GM12865 (cell line): ENCODE measurements at regions not wholly inside any gene's neighbourhood (a gene's known extent, or its start where the extent isn't known, plus 50 kb on each side); places are given as distances from the start of the nearest gene placed in this dataset.

Experiments used
- DNase-seq: peaks from one replicate; pipeline ENCODE4 v3.0.0; 2010; ENCODE audit warnings: low read depth
- H3K4me3 ChIP-seq: 2 replicates; pipeline ENCODE4 v1.5.1; 2011; ENCODE audit warnings: mild to moderate bottlenecking, low read depth, low read length, control low read depth
- CTCF ChIP-seq: IDR thresholded peaks from 2 replicates; pipeline ENCODE4 v1.5.1; 2011; ENCODE audit warnings: low read length, control low read depth, low read depth, inconsistent platforms; ENCODE audit not compliant: insufficient read depth; ENCODE audit errors: missing control alignments

- TF ChIP-seq CTCF, result no peak
- DNase-seq, result no peak
- no peak overlapping the region for H3K4me3 ChIP-seq
Measured at GRCh38 chr20:22412977-22413868, 171.1 kb downstream of the FOXA2 start.

GRCh38 chr20:22411627-22412450 lies 172.5 kb downstream of the FOXA2 start:
- no peak for TF ChIP-seq CTCF
- DNase-seq, result no peak
- H3K4me3 ChIP-seq, result no peak overlapping the region

GRCh38 chr20:22411286-22411626 lies 173.1 kb downstream of the FOXA2 start:
- H3K4me3 ChIP-seq, result no peak overlapping the region
- TF ChIP-seq CTCF, result no peak
- no peak for DNase-seq

DNA sequence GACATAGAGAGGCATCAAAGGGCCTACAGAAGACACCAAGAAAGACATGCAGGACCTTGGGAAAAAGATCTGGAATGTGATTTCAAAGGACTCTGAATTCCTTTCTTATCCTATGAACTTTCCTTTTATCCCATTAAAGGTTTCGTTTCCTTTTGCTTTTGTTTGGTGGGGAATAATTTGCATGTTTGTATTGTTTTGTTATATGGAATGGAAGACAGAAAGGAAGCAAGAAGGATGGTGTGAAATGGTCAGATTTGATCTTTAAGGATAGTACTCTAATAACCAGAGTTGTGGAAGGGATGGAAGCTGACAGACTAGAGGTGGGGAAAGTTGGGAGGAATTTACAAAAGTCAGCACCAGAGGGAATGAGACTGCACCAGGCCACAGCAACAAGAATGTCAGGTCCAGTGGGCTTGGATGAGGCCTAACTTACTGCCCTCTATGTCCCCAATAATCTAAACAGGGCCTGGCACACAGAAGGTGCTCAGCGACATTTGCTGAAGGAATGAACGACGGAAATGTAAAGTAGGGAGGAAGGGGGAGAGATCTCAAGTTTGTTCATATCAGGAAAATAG lies 173.7 kb downstream of the FOXA2 start:
- H3K4me3 ChIP-seq, result no peak overlapping the region
- no peak for TF ChIP-seq CTCF
- no peak for DNase-seq

- no peak for TF ChIP-seq CTCF
- no peak overlapping the region for H3K4me3 ChIP-seq
- DNase-seq, result no peak
Measured at GRCh38 chr20:22408521-22409402, 175.6 kb downstream of the FOXA2 start.
